ENCODE measurements at regions not wholly inside any gene's neighbourhood (a gene's known extent, or its start where the extent isn't known, plus 50 kb on each side); places are given as distances from the start of the nearest gene placed in this dataset.

- TF ChIP-seq E2F4 (CRISPR knock-in tag; IDR thresholded peaks at IDR 0.05; ENCODE audit: borderline replicate concordance, low read depth) (no peak), SOX15 (CRISPR knock-in tag; IDR thresholded peaks at IDR 0.05) (no peak), TCF7 (CRISPR knock-in tag; IDR thresholded peaks at IDR 0.05; ENCODE audit: low read depth) (no peak), ETV6 (CRISPR knock-in tag; IDR thresholded peaks at IDR 0.05) (no peak), ATF6 (CRISPR knock-in tag; IDR thresholded peaks at IDR 0.05) (no peak), ARID4B (CRISPR knock-in tag; IDR thresholded peaks at IDR 0.05; ENCODE audit: borderline replicate concordance) (no peak), PRDM15 (CRISPR knock-in tag; IDR thresholded peaks at IDR 0.05) (no peak), CBFB (CRISPR knock-in tag; IDR thresholded peaks at IDR 0.05; ENCODE audit: low read depth) (no peak), CREB1 (CRISPR knock-in tag; IDR thresholded peaks at IDR 0.05) (no peak), NFYB (CRISPR knock-in tag; conservative IDR thresholded peaks at IDR 0.05; ENCODE audit: low read depth) (no peak), ZNF138 (CRISPR knock-in tag; conservative IDR thresholded peaks at IDR 0.05) (no peak)
Observed at GRCh38 chr2:173647681-173648311, 293.1 kb downstream of the CDCA7 start (continued).

GRCh38 chr2:173648816-173649215, 294.1 kb downstream of the CDCA7 start:
- POLR2A ChIA-PET: no interaction called here
- Mint-ChIP-seq H3K27ac (no peak overlapping the region), H3K4me1 (peaks cover 17% of the 10 kb centered on the region), H3K9me3 (peaks cover 3% of the 10 kb centered on the region; the same call in 1 of the 2 replicates), H3K27me3 (ENCODE audit: low read depth) (no peaks in the 10 kb centered on the region), H3K4me3 (no peak overlapping the region), H3K36me3 (no peaks in the 10 kb centered on the region)
- no peak for ATAC-seq
- CTCF ChIA-PET: no interaction called here
- no peak for DNase-seq (ENCODE audit: low spot score)
- TF ChIP-seq ERG (CRISPR knock-in tag; IDR thresholded peaks at IDR 0.05) (no peak), ZNF263 (CRISPR knock-in tag; IDR thresholded peaks at IDR 0.05; ENCODE audit: low read depth) (no peak), RELA (CRISPR knock-in tag; IDR thresholded peaks at IDR 0.05; ENCODE audit: borderline replicate concordance) (no peak), ZNF281 (CRISPR knock-in tag; IDR thresholded peaks at IDR 0.05) (no peak), E2F4 (CRISPR knock-in tag; IDR thresholded peaks at IDR 0.05; ENCODE audit: borderline replicate concordance, low read depth) (no peak)

All from WTC11 (cell line).